GM21723 (cell line): ENCODE measurements at regions not wholly inside any gene's neighbourhood (a gene's known extent, or its start where the extent isn't known, plus 50 kb on each side); places are given as distances from the start of the nearest gene placed in this dataset.
"Not testable (repeated sequence)": the region's sequence is repeated elsewhere in the genome, so short reads cannot be mapped to it uniquely, and the experiment has no call there.

Experiments used
- ATAC-seq: cut with Tn5 transposase; IDR thresholded peaks from one replicate; pipeline ENCODE4 v1.9.1; 2021; ENCODE audit warnings: mild to moderate bottlenecking, moderate library complexity; ENCODE audit not compliant: unreplicated experiment

- no peak for ATAC-seq
Observed at GRCh38 chr5:136924490-136924889, 559.1 kb upstream of the TRPC7 start.

- ATAC-seq = no peak
Observed at GRCh38 chr5:136910625-136911024, 545.3 kb upstream of the TRPC7 start.

DNA sequence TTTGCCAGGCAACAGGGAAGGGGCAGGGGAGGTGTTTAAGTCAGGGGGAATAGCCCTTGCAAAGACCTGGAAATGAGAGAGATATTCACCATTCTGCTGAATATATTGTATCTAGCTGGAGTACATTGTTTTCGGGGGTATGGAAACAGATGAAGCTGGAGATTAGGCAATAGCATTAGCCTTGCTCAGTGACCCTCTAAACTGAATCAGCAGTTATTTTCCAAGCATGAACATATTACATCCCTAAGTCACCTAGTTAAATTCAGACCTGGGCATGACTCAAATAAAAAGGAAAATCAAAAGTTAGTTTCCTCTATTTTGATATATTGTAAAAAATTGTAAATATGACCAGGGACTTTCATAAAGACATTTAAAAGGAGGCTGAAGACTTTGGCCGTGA is 544.6 kb upstream of the TRPC7 start:
- no peak for ATAC-seq

GRCh38 chr5:136907371-136907770 is 542.0 kb upstream of the TRPC7 start:
- no peak for ATAC-seq

GRCh38 chr5:136906545-136906944 is 541.2 kb upstream of the TRPC7 start:
- ATAC-seq = no peak

DNA sequence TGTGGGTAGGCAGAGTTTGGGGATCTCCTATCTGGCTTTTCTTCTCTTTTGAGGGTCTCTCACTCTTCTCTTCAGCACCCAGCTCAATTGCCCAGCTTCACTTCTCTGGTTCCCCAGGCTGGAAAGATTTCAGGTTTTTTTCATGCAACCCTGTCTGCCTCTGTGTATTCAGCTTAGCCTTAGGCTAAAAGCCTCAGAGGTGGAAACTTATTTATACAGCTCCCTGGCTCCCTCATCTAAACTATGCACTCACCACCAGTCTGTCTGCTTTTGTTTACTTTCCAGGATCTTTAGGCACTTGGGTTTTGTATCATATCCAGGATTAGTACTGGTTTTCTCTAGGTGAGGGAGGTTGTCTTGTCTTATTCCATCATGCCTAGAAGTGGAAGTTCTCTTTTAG is 540.2 kb upstream of the TRPC7 start:
- no peak for ATAC-seq

GRCh38 chr5:136894070-136894469 is 528.7 kb upstream of the TRPC7 start:
- no peak for ATAC-seq

GRCh38 chr5:136892000-136892399 is 526.7 kb upstream of the TRPC7 start:
- no peak for ATAC-seq

DNA sequence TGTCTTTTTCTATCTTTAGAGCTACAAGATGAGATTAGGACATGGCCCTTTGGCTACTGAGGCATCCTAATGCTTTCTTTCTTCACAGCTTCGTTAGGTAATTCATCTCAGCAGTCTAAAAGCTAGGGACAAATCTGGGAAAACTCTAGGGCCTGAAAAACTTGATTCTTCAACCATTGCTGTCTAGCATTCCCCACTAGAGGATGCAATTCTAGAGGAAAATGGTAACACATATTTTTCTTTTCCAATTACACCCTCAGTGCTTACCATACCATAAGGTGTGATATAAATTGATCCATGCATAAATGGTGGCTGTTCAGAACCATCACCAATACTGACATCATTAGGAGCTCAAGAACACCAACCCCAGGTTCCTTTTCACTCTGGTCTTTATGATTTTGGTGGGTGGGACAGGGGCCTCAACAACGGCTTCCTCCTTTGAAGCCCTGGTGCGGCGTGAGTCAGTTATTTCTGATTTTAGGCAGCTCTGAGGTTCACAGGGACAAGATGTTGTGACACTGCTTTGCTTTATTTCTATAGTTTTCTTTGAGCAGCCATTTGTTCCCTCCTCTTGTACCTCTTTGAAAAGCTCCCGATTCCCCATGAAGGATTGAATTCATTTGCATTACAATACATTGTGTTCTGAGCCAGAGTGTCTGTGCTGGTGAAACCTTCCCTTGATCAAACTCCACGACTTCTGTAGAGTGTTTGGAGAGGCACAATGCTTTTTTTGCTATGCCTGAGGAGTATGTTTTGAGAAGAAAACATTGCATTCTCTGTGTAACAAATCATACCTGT is 526.0 kb upstream of the TRPC7 start:
- no peak for ATAC-seq

DNA sequence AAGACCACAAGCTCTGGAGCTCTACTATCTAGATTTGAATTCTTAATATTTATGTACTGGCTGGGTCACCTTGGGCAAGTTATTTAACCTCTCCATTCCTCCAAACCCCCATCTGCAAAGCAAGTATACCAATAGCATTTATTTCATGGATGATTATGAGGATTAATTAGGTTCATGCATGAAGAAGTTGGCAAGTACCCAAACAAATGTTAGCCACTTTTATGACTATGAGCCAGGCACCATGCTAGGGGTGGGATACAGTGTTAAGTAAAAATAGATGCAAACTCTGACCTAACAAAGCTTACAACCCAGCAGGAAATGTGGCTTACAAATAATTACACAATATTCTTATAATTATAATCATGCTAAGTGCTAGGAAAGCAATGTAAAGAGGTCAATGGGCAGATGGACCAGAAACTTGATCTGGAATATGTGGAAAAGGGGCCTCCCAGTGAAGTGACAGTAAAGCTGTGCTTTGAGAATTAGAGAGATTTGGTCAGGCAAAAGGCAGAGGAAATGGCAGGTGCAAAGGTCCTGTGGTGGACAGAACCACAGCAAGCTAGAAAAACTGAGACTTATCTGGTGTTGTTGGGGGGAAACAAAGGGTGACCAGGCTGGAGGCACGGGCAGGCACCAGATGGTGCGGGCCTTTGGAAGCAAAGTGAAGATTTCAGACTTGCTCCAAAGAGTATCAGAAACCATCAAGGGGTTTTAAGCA is 525.2 kb upstream of the TRPC7 start:
- ATAC-seq = no peak

- ATAC-seq = no peak
Observed at GRCh38 chr5:136886608-136887007, 521.3 kb upstream of the TRPC7 start.

DNA sequence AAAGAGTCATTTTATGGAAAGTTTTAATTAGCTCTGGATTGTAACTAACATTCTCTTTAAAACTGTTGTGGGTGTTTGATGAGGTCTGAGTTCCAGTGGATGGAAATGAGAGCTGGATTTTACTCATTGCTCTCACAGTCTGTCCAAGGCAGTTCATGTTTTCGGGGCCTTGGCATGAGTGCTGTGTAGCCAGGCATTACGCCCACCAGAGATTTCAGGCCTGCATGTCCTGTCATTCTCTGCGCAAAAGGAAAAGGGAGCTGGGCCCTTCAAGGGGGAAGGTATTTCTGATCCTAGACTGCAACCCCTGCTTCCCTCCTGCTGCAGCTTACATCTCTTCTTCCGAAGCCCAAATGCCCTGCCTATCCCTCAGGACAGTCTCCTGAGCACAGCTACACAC is 499.6 kb upstream of the TRPC7 start:
- no peak for ATAC-seq

GRCh38 chr5:136856648-136857047 is 491.3 kb upstream of the TRPC7 start:
- no peak for ATAC-seq

GRCh38 chr5:136853971-136854370 is 488.6 kb upstream of the TRPC7 start:
- ATAC-seq = no peak

DNA sequence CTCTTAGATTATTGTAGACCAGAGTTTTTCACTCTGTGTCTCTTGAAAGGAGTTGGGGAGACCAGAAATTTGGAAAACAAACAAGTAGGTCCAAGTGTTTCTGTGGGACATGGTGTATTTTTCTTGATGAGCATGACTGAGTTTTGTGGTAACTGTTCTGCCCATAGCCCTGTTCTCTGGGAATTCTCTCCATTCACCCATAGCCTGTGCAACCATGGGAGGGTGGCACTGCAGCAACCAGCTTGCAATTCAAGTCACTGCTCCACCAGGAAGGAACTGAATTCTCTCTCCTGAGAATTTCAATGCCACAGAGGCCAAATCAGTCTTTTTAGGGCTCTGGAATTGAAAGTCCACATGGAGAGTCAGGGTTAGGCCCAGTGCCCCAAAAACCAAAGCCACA is 475.3 kb upstream of the TRPC7 start:
- ATAC-seq = no peak

GRCh38 chr5:136836093-136836492 is 470.7 kb upstream of the TRPC7 start:
- ATAC-seq = no peak

GRCh38 chr5:136820848-136821247 is 455.5 kb upstream of the TRPC7 start:
- no peak for ATAC-seq

DNA sequence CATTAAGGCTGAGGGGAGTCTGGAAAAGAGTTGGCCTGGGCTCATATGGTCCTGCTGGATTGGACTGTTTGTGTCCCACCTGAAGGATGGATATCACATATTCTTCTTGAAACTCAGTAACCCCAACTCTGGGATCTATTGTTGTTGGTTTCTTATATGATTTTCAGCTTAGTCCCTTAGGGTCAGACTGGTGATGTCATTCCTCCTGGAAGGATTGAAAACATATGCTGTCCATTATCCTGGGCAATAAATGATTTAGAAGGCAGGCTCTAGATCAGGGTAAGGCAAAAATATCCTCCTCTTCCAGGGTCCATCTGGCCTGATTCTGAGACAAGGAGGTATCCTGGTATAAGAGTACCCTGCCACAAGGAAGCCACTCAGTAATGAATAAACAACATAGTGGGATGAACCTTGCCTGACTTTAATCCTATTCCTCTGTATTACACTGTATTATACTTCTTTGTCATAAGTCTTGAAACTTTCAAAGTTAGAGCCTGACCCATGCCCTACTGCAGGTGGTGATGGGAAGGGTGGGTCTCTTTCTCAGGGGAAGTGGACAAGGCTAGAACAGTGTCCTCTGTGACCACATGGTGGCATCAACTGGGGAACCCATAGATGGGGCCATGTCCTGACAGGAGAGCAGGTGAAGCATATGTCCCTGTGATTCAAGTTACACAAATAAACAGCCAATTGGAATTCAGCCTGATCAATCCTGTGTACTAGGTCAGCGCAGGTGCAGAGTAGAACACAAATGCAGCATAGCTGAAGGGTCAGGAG is 454.4 kb upstream of the TRPC7 start:
- ATAC-seq = no peak

DNA sequence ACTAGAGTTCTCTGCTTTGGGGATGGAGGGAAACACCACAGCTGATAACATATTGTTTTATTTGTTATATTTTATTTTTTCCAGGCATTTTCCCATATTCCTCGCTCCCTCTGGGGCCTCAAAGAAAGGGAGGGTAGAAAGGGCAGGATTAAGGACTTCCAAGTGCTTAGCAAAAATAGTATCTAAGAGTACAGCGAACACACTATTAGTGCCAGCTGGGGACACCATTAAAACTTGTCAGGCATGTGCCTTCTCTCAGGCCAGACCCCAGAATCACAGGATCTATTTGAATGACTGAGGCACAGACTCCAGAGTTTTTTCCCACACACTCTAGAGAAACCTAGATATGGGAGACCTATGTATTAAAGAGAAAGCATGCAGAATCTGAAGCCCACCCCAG is 451.0 kb upstream of the TRPC7 start:
- no peak for ATAC-seq

DNA sequence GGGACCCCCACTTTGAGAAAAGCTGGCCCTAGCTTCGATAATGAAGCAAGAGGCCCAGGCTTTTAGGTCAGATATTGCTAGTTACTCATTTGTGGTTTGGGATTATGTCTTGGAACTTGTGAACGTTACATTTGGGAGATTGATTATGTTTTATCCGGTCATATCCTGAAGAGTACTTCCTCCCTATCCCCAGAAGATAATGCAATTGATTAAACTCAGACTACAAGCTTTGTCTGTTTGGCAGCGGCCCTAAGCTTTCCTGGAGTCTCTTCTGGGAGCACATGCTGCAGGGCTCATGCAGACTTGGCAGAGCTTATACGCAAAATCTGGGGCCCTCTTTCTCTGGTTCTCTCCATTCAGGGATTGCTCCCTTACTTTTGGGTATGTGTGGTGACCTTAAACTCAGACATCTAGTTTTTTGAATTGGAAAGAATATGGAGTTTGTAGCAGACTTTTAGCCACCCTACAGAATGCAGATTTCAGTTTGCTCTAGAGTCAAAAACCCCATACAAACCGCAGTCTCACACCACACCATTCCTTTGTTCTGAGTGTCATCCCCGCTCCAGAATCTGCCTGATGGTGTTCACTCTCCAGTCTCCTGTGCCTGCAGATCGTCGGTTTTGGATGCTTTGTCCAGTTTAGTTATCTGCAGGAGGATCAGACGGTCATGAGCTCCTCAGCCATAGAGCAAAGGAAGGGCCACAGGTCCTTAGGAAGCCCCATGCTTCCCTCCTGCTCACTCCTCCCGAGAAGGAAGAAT is 449.5 kb upstream of the TRPC7 start:
- no peak for ATAC-seq

DNA sequence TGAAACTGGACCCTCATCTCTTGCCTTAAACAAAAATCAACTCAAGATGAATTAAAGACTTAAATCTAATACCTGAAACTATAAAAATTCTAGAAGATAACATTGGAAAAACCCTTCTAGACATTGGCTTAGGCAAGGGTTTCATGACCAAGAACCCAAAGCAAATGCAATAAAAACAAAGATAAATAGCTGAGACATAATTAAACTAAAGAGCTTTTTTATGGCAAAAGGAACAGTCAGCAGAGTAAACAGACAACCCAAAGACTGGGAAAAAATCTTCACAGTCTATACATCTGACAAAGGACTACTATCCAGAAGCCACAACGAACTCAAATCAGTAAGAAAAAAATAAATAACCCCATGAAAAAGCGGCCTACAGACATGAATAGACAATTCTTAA is 446.9 kb upstream of the TRPC7 start:
- ATAC-seq = not testable (repeated sequence)
